ENCODE measurements at regions not wholly inside any gene's neighbourhood (a gene's known extent, or its start where the extent isn't known, plus 50 kb on each side); places are given as distances from the start of the nearest gene placed in this dataset.

GRCh38 chr2:221675201-221675908 lies 103.3 kb upstream of the EPHA4 start:
- no peak for DNase-seq

GRCh38 chr2:221674446-221674845 lies 102.3 kb upstream of the EPHA4 start:
- DNase-seq: no peak

GRCh38 chr2:221673248-221673647 lies 101.1 kb upstream of the EPHA4 start:
- no peak for DNase-seq

- DNase-seq: peak; percentile 14
Observed at GRCh38 chr2:221671515-221671914, 99.4 kb upstream of the EPHA4 start.

- DNase-seq: no peak
Observed at GRCh38 chr2:221662689-221663391, 90.7 kb upstream of the EPHA4 start.

- DNase-seq: no peak
Observed at GRCh38 chr2:221657806-221658205, 85.7 kb upstream of the EPHA4 start.

GRCh38 chr2:221655300-221655699 lies 83.2 kb upstream of the EPHA4 start:
- no peak for DNase-seq

GRCh38 chr2:221653182-221653581 lies 81.1 kb upstream of the EPHA4 start:
- no peak for DNase-seq

- DNase-seq: no peak
Observed at GRCh38 chr2:221649051-221649775, 77.1 kb upstream of the EPHA4 start.

GRCh38 chr2:221642447-221642846 lies 70.3 kb upstream of the EPHA4 start:
- no peak for DNase-seq

GRCh38 chr2:221641181-221641871 lies 69.2 kb upstream of the EPHA4 start:
- no peak for DNase-seq

- DNase-seq: no peak
Observed at GRCh38 chr2:221640686-221641085, 68.6 kb upstream of the EPHA4 start.

- no peak for DNase-seq
Observed at GRCh38 chr2:221637851-221638250, 65.7 kb upstream of the EPHA4 start.

- DNase-seq: no peak
Observed at GRCh38 chr2:221635949-221636348, 63.8 kb upstream of the EPHA4 start.

- DNase-seq: peak; percentile 85
Observed at GRCh38 chr2:221629468-221629867, 57.4 kb upstream of the EPHA4 start.

GRCh38 chr2:221624475-221624874 lies 52.4 kb upstream of the EPHA4 start:
- no peak for DNase-seq

Data from HCEC 1CT (cell line).